HG03565 (cell line): ENCODE measurements at regions not wholly inside any gene's neighbourhood (a gene's known extent, or its start where the extent isn't known, plus 50 kb on each side); places are given as distances from the start of the nearest gene placed in this dataset.
"Not testable (repeated sequence)": the region's sequence is repeated elsewhere in the genome, so short reads cannot be mapped to it uniquely, and the experiment has no call there.

Source experiments
- ATAC-seq: cut with Tn5 transposase; IDR thresholded peaks from one replicate; pipeline ENCODE4 v1.9.1; 2021; ENCODE audit warnings: mild to moderate bottlenecking, moderate library complexity; ENCODE audit not compliant: unreplicated experiment

DNA sequence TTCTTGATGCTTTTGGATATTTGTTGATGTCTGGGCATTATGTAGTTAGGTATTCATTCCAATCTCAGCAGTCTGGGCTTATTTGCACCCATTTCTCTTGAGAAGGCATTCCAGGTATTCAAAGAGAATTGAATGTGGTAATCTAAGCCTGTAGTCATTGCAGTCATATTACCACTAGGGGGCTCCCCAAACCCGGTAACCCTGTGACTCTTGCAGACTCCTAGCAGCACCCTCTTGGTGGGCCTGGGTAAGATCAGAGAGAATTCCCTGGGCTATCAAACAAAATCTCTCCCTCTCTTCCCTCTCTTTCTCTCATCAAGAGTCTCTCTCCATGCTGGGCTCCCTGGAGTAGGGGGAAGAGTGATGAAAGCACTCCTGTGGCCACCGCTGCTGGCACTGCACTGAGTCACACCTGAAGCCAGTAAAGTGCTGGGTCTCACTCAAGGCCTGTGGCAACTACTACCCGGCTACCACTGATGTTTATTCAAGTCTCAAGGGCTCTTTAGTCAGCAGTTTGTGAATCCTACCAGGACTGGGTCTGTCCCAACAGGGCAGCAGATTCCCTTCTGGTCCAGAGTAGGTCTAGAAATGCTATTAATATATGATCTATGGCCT is 187.7 kb upstream of the NUDT10 start:
- ATAC-seq = peak; percentile 63

GRCh38 chrX:51148848-51149247 is 183.8 kb upstream of the NUDT10 start:
- ATAC-seq = no peak

DNA sequence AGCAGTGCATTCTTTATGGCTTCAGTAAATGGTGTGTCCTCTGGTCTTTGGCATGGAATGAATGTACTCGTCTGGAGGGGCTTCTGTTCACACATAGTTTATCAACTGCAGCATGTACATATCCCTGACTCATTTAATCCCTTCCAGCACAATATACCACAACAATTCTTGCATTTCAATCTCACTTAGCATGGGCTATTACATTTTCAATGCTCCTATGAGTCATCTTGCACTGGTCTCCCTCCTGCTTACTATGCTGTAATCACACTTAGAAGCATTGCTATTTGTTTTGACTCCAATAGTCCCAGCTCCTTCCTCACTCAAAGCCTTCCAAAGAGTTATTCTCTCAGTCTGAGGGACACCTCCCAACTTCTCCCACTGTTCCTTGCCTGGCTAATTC is 180.9 kb upstream of the NUDT10 start:
- no peak for ATAC-seq

GRCh38 chrX:51155157-51155556 is 177.5 kb upstream of the NUDT10 start:
- ATAC-seq = no peak

DNA sequence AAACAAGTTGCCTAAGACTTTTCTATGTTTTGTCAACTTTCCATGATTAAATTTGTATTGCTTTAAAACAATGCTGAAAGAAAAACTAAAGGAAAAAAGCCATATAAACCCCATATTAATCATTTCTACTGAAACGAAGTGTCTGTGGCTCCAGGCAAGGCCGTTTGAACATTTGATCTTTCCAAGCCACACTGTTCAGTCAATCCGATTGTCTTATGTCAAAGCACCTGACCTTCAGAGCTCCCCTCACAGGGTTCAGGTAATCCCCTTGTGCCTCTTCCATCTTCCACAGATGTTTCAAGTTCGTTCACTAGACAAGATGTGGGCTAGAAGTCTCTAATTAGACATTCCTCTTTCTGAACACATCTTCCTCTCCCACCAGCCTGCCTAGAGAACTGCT is 177.1 kb upstream of the NUDT10 start:
- ATAC-seq = no peak

DNA sequence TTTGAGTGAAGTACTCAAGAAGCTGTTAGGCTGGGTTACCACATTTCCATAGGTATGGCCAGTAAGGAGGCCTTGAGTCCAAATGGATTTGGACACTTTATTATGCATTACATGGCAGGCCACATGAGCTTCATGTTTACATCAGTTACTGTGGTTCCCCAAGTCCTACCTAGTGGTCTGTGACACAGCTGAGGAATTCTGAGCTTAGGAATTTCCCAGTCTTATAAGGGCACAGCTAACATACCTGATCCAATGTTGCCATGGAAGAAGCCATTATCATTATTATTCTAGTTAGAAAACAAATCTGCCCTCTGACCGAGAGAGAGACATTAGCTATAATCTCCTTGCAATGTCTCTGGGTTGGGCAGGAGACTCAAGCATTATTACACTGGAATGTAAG is 174.4 kb upstream of the NUDT10 start:
- no peak for ATAC-seq

GRCh38 chrX:51159378-51159777 is 173.2 kb upstream of the NUDT10 start:
- not testable (repeated sequence) for ATAC-seq

DNA sequence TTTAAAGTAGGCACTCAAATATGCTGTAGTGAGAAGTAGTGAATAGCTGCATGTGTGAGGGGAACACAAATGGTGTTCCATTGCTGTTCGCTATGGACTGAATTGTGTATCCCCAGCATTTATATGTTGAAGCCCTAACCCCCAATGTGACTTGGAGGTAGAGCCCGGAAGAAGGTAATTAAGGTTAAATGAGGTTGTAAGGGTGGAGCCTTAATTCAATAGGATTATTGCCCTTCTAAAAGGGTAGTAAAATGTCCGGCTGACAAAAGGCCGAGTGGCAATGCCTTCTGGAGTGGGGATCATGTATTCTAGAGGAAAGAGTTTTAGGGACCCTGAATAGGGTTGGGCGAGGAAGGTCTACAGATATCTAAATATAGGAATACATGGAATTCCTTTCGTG is 168.9 kb upstream of the NUDT10 start:
- ATAC-seq = no peak

- ATAC-seq = not testable (repeated sequence)
These were observed 154.2 kb upstream of the NUDT10 start for GRCh38 chrX:51178356-51178900.

- ATAC-seq = not testable (repeated sequence)
These were observed 152.8 kb upstream of the NUDT10 start for GRCh38 chrX:51179805-51180204.

DNA sequence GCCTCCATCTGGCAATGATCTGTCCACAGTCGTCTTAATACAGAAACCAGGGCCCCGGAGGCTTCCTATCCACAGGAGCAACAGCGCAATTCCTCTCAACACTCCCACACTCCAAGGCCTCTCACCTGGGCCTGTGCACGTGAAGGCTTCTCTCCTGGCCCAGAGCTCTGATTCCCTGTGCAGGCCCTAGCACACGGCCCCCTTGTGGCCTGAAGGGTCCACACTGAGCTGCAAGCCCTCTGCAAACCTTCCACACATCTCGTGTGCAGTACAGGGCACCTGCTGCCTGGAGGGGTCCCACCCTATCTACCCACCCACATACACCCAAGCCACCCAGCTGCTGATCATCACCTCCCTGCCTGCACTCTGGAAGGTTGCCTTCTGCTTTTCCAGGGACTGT is 150.1 kb upstream of the NUDT10 start:
- ATAC-seq = no peak

DNA sequence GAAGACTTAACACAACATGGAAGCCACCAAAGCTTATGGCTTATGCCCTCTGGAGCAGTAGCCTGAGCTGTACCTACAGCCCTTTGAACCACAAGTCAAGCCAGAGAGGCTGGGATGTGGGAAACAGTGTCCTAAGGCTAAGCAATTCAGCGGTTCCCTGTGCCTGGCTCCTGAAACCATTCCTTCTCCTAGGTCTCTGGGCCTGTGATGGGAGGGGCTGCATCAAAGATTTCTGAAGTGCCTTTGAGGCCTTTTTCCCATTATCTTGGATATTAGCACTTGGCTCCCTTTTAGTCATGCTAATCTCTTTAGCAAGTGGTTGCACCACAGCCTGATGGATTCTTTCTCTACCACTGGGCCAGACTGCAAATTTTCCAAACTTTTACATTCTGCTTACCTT is 140.5 kb upstream of the NUDT10 start:
- no peak for ATAC-seq

GRCh38 chrX:51215266-51215665 is 117.4 kb upstream of the NUDT10 start:
- no peak for ATAC-seq

GRCh38 chrX:51215856-51216255 is 116.8 kb upstream of the NUDT10 start:
- no peak for ATAC-seq

DNA sequence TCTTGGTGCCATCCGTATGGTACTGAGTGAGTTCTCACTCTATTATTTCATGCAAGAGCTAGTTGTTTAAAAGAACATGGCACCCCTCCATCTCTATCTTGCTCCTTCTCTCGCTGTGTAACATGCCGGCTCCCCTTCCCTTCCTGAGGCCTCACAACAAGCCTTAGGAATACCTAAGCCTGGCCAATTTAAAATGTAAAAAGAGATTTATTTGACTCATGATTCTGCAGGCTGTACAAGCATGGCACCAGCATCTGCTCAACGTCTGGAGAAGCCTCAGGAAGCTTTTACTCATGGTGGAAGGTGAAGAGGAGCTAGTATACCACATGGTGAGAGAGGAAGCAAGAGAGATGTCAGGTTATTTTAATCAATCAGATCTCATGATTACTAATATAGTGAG is 90.4 kb upstream of the NUDT10 start:
- no peak for ATAC-seq

DNA sequence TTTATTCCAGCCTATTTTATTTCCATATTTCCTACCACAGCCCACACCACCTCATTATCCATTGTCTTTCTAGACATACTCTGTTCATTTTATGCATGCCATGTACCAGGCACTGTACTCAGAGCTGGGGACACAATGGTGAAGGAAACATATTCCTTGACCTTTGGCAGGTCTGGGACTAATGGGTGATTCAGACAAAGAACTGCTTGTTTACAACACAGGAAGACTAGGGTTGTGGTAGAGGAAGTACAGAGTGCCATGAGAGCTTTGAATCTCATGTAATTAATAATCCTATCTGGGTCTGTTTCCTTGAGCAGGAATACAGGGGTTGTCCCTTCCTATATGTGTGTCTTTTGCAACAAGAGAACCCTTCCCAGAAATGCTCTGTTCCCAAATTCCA is 75.1 kb upstream of the NUDT10 start:
- ATAC-seq = no peak

- not testable (repeated sequence) for ATAC-seq
These were observed 70.4 kb upstream of the NUDT10 start for GRCh38 chrX:51262271-51262670.

DNA sequence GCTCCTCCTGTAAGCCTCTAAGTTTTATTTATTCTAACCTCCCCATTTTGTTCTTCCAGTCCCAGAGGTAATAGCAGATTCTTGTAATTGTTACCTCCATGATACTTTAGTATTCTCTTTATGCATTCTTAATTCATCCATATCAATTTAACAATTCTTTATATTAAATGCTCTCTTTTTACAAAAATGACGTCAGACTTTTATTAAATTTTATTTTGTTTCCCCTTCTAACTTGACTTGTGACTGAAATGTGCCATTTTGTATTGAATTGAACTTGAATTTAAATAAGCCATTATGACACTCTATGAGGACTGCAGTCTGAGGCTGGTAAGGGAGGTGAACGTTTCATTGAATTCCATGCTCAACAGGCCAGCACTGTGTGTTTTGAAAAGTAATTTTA is 60.0 kb upstream of the NUDT10 start:
- no peak for ATAC-seq

GRCh38 chrX:51281758-51282318 is 50.8 kb upstream of the NUDT10 start:
- no peak for ATAC-seq
